NCI-H2227 (cell line): ENCODE measurements at regions not wholly inside any gene's neighbourhood (a gene's known extent, or its start where the extent isn't known, plus 50 kb on each side); places are given as distances from the start of the nearest gene placed in this dataset.

ENCODE experiments used
- DNase-seq: peaks from one replicate; lab custom pipeline; 2025; ENCODE audit not compliant: unreplicated experiment; lab: John Stamatoyannopoulos, UW

GRCh38 chr18:43635397-43635796, 358.1 kb upstream of the SYT4 start:
- no peak for DNase-seq

GRCh38 chr18:43642727-43643330, 365.5 kb upstream of the SYT4 start:
- no peak for DNase-seq

- DNase-seq = no peak
Measured at GRCh38 chr18:43648002-43648401, 370.7 kb upstream of the SYT4 start.

DNA sequence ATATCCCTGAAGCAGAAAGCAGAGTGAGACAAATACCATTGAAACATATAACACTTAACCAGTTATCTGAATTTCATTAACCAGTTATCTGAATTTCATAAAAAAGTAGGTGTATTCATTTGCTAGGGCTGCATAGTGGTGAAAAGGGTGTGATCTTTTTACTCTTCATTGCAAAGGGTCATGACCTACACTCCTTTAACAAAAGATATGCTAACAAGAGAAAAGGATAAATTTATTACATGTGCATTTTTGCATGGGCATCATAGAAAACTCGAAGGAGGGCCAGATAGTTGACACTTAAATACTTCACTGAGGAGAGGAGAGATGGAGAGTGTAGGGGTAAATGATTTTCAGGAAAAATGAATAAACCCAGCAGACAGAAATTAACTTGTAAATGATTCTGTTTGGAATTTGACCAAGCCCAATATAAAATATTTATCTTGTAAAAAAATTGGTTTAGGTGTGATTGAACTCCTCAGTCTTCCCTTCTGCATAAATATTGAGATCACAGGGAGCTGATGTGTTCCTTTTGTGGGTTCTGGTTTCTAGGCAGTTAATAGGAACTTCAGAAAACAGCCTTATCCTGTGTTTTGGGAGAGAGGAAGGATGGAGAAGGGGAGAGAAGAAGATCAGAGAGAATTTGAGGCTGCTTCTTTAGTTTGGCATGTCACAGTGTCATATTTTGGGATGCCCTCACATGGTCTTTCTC, 372.5 kb upstream of the SYT4 start:
- no peak for DNase-seq

DNA sequence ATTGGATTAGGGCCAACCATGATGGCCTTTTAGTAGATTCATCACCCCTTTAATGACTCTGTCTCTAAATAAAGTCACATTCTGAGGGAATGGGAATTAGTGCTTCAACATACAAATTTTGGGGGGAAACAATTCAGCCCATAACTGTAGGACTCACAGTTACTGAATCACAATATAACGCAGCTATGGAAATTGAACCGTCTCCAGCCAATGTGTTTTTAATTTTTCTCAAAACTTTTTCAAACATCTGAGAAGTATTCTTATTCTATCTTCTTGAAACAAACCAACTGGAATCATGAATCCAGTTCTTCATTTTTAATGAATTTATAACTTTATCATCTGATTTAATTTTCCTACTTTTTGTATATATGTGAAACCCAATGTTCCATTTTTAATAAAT, 373.1 kb upstream of the SYT4 start:
- no peak for DNase-seq

GRCh38 chr18:43651057-43651456, 373.8 kb upstream of the SYT4 start:
- no peak for DNase-seq

GRCh38 chr18:43656547-43656946, 379.3 kb upstream of the SYT4 start:
- DNase-seq = no peak

DNA sequence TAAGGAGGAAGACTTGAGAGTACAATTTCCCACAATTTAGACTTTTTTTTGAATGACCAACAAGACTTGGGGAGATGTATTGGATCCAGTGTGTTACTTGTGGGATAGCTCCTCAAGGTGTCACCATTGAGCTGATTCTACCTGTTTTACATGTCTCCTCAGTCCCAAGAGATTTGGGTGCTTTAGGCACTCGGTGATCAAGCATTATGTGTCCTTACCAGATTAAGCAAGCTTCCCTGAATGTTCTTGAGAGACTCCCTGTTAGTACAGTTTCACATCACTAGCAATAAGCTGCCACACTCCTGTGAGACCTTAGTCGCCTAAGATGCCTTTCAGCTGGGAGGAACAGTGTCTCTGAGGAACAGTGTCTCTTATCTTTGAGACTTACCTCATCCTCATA, 384.3 kb upstream of the SYT4 start:
- DNase-seq = no peak

- no peak for DNase-seq
Measured at GRCh38 chr18:43662657-43663056, 385.4 kb upstream of the SYT4 start.

GRCh38 chr18:43663159-43663558, 385.9 kb upstream of the SYT4 start:
- DNase-seq = no peak

DNA sequence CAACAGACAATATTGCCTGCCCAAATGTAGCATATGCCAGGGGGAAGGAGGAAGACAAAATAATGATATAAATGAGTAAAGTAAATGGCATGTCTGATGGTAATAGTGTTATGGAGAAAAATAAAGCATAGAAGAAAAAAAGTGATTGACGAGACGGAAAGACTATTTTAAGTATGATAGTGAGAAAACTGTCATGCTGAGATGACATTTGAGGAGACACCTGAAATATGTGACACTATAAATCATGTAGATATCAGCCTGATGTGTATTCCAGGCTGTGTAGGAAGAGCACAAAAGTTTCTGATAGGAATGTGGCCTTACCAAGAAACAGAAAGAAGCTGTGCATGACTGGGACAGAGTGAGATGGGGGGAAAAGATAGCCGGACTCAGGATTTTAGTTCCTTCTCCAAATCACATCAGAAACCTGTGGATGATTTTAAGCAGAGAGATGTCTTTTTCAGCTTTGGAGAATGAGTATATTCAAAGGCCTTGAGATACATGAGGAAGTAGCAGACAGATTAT, 387.3 kb upstream of the SYT4 start:
- DNase-seq = no peak

DNA sequence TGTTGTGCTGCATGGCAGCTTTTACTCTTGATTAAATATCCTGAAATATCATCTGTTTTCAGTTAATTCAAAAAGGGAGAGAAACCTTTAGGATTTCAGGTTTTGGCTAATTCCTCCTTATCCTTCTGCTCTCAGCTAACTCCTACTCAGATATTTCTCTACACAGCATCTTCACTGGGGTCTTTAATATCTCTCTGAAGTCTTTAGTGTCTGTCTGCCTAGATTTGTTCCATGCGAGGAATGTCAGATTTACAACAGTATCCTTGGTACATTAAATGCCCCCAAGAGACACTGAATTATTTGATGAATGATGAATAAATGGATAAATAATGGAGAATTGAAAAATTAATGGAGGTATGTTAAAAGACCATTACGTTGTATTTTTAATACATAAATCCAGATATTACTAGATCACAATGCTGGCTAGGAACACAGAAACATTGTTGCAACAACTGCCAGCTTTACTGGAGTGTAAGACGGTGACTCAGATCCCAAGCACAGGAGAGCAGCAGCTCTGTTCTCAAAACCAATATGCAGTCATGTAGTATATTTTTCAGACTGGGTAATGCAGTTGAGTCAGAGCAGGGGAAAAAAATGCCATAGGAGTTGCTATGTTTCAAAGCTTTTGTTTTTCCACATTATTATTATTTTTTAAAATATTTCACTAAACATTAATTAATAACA, 388.0 kb upstream of the SYT4 start:
- no peak for DNase-seq

DNA sequence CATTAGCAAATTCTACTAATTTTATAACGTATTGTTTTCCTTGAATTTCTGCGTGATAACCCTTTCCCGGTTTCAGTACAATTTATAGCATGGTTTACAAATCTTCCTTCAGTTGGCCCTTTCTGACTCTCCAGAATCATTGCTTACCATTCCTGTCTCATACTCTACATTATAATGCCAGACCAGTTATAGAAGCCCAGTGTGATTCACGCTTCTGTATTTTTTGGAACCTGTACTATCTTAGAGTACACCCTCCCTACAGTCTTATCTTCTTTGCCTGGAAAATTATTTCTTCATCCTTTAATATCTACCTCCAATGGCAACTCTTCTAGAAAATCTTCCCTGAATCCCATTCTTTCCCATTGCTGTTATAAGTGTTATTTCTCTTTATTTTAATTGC, 391.6 kb upstream of the SYT4 start:
- DNase-seq = no peak

DNA sequence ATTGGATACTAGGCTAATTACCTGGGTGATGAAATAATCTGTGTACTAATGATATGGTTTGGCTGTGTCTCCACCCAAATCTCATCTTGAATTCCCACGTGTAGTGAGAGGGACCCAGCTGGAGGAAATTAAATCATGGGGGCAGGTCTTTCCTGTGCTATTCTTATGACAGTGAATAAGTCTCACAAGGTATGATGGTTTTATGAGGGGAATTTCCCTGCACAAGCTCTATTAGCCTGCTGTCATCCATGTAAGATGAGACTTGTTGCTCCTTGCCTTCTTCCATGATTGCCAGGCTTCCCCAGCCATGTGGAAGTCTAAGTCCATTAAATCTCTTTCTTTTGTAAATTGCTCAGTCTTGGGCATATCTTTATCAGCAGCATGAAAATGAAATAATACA, 394.1 kb upstream of the SYT4 start:
- no peak for DNase-seq

- DNase-seq = no peak
Measured at GRCh38 chr18:43680096-43680495, 402.8 kb upstream of the SYT4 start.

DNA sequence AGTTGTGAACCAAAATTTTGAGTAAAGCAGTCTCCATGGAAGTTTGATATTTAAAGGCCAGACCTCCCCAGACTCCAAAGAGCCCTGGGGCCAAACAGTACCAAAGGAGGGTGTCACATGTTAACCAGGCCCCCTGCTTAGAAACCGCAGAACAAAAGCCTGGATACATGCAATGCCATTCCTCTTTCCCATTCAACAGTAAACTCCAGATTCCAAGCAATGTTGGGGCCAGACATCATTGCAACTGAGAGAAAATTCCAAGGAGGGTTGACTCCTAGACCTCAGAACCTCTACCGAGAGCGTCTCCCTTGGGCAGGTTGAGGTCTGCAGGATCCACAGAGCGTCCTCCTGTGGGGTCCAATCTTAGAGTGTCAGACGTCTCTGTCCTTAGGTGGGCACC, 404.4 kb upstream of the SYT4 start:
- DNase-seq = no peak

DNA sequence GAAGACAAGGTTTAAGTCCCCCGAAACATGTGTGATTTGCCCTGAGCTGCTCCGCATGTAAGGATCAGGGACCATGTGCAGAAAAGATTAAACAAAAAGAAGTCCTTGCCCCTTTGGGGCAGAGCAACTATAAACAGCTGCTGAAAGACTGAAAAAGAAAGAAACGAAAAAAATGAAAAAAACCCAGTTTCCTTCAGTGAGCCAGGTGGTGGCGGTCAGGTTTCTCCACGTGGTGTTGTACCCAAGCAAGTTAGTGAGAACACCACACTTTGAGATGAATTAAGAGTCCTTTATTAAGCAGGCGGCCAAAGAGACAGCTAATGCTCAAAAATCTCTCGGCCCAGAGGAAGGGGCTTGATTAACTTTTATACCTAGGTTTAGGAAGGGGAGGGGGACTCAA, 404.9 kb upstream of the SYT4 start:
- no peak for DNase-seq

DNA sequence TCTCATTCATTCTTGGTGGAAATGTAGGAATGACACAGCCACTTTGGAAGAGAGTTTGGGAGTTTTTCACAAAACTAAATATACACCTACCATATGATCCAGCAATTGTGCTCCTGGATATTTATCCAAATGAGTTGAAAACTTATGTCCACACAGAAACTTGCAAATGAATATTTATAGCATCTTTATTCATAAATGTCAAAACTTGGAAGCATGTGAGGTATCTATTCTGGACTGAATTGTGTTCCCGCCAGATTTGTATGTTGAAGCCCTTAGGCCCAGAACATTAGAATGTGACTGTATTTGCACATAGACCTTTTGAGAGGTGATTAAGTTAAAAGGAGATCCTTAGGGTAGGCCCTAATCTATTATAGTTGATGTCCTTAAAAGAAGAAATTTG, 409.4 kb upstream of the SYT4 start:
- DNase-seq = no peak

DNA sequence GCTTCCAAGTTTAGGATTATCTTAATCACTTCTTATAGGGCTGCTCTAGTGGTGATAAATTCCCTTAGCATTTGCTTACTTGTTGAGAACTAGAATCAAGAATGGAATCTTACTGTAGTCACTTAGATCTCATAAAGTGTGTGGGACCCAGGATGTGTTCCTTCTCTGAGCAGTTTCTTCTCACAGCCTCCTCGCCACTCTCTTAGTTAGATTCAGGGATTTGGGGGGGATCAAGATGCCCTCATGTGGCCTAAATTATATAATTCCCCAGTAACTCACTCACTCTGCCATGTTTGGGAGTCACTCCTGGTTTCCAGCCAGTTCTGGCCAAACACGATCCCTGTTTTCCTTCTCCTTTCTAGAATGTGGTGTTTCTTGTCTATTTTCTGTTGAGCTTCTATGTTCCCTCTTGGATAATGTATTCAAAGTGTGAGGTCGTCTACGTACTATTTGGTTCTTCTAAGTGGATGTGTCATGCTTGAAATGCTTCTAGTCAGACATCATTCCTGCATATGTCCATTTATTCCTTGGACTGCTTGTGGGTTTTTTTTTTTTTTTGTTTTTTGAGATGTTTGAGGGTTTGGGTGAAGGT, 414.9 kb upstream of the SYT4 start:
- DNase-seq = no peak

DNA sequence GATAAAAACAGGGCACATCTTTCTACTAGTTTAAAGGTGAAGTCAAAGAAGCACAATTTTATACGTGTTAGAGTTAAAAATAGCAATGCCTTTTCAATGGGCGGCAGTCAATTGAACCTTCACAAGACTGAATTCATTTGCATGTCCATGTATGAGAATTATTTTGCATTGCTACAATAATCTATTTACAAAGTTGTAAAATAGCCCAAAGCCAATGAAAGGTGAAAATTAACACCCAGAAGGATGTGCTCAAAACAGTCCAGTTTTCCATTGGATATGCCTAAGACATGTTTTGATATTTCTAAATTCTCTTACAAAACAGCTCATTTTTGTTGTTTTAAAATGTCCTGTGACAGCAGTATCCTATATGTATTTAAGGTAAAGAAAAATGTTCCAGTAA, 425.1 kb upstream of the SYT4 start:
- no peak for DNase-seq

- no peak for DNase-seq
Measured at GRCh38 chr18:43703050-43703449, 425.8 kb upstream of the SYT4 start.

DNA sequence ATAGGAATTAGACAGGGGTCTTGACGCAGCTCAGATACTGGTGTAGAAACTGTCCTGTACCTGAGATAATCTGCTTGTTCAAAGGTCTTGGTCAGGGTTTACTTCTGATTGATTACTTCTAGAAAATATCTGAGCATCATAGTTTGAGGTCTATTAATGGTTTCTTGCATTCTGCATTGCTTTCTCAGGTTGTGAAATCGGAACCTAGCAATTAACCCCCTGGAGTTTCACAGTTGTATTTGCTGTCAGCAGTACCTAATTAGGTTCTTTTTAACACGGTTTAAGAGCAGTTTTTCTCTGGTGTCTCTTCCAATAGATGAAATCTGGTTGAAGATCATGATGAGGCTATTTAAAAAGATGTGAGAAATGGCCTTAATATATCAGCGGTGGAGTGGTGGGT, 428.6 kb upstream of the SYT4 start:
- peak; percentile 15 for DNase-seq
